Mesendoderm (in vitro differentiated cells): ENCODE measurements at regions not wholly inside any gene's neighbourhood (a gene's known extent, or its start where the extent isn't known, plus 50 kb on each side); places are given as distances from the start of the nearest gene placed in this dataset.

Experiments
- DNase-seq: peaks from one replicate; pipeline ENCODE4 v3.0.0; 2013
- H2AK5ac ChIP-seq: 2 replicates; pipeline ENCODE4 v1.6.1; 2013; ENCODE audit warnings: low read length, inconsistent platforms
- H2BK120ac ChIP-seq: 2 replicates; pipeline ENCODE4 v1.6.1; 2013; ENCODE audit warnings: low read depth, mild to moderate bottlenecking, low read length, moderate library complexity, mixed read lengths
- H2BK15ac ChIP-seq: replicated peaks from 2 replicates; pipeline ENCODE4 v1.6.1; 2013; ENCODE audit warnings: low read depth, mild to moderate bottlenecking, moderate library complexity
- H2BK5ac ChIP-seq: 2 replicates; pipeline ENCODE4 v1.6.1; 2013; ENCODE audit warnings: low read length, inconsistent platforms
- H3K18ac ChIP-seq: 2 replicates; pipeline ENCODE4 v1.6.1; 2013; ENCODE audit warnings: mild to moderate bottlenecking, low read length, mixed read lengths
- H3K23ac ChIP-seq: one replicate; pipeline ENCODE4 v1.6.1; 2013; ENCODE audit warnings: low read length
- H3K27ac ChIP-seq: 2 replicates; pipeline ENCODE4 v1.5.1; 2013; ENCODE audit warnings: low read depth, mild to moderate bottlenecking, inconsistent platforms, low read length, moderate library complexity
- H3K27me3 ChIP-seq: 2 replicates; pipeline ENCODE4 v1.6.1; 2013; ENCODE audit warnings: low read length, control low read depth, mild to moderate bottlenecking, inconsistent platforms; ENCODE audit not compliant: insufficient read depth, poor library complexity
- H3K36me3 ChIP-seq: 2 replicates; pipeline ENCODE4 v1.6.1; 2013; ENCODE audit warnings: low read length, inconsistent platforms; ENCODE audit not compliant: control insufficient read depth, insufficient read depth
- H3K4ac ChIP-seq: one replicate; pipeline ENCODE4 v1.6.1; 2013; ENCODE audit warnings: low read depth, mild to moderate bottlenecking, low read length, moderate library complexity
- H3K4me1 ChIP-seq: 2 replicates; pipeline ENCODE4 v1.6.1; 2013; ENCODE audit warnings: low read depth, low read length, inconsistent platforms; ENCODE audit not compliant: control insufficient read depth
- H3K4me2 ChIP-seq: 2 replicates; pipeline ENCODE4 v1.6.1; 2013; ENCODE audit warnings: low read length
- H3K4me3 ChIP-seq: 2 replicates; pipeline ENCODE4 v1.5.1; 2013; ENCODE audit warnings: mild to moderate bottlenecking, low read length
- H3K56ac ChIP-seq: one replicate; pipeline ENCODE4 v1.6.1; 2013; ENCODE audit warnings: low read length
- H3K79me1 ChIP-seq: 2 replicates; pipeline ENCODE4 v1.6.1; 2013; ENCODE audit warnings: low read length, inconsistent platforms
- H3K79me2 ChIP-seq: 2 replicates; pipeline ENCODE4 v1.6.1; 2013; ENCODE audit warnings: mild to moderate bottlenecking, low read length; ENCODE audit not compliant: control insufficient read depth, insufficient read depth
- H3K9ac ChIP-seq: 2 replicates; pipeline ENCODE4 v1.6.1; 2013; ENCODE audit warnings: low read length, inconsistent platforms
- H4K5ac ChIP-seq: one replicate; pipeline ENCODE4 v1.6.1; 2013; ENCODE audit warnings: low read length
- H4K8ac ChIP-seq: one replicate; pipeline ENCODE4 v1.6.1; 2013; ENCODE audit warnings: low read depth, mild to moderate bottlenecking, control low read depth, low read length, moderate library complexity
- WGBS: extraction: QIAGEN DNeasy Blood & Tissue Kit; methylation state at CpG from one replicate; pipeline ENCODE4 v1.1.7; 2013; ENCODE audit warnings: low lambda C conversion rate, missing lambda C conversion rate; ENCODE audit not compliant: insufficient coverage; ENCODE audit errors: extremely low coverage; 5-methylcytosine and 5-hydroxymethylcytosine counted together

DNA sequence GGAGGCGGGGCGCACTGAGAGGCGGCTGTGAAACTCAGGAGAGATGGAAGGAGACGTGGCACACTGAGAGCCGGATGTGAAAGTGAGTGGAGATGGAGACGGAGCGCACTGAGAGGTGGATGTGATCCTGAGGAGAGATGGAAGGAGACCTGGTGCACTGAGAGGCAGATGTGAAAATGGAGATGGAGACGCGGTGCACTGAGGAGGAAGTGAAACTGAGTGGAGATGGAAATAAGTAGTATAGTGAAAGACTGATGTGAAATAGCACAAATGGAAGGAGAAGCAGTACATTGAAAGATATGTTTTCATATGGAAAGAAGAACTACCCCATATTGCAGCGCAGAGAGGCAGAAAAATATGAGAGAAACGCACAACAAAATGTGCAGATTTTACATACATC, 281.6 kb upstream of the RGPD4 start:
- no peak overlapping the region for H4K5ac ChIP-seq
- no peak overlapping the region for H3K18ac ChIP-seq
- no peak overlapping the region for H2BK5ac ChIP-seq
- H2BK120ac ChIP-seq: no peak overlapping the region
- DNase-seq: no peak
- no peaks in the 10 kb centered on the region for H3K36me3 ChIP-seq
- H3K27me3 ChIP-seq: no peaks in the 10 kb centered on the region
- no peak overlapping the region for H2AK5ac ChIP-seq
- H3K27ac ChIP-seq: no peak overlapping the region
- H3K56ac ChIP-seq: no peak overlapping the region
- H3K23ac ChIP-seq: no peak overlapping the region
- H3K4me1 ChIP-seq: no peaks in the 10 kb centered on the region
- H3K4me2 ChIP-seq: no peak overlapping the region
- H3K79me2 ChIP-seq: no peaks in the 10 kb centered on the region
- H3K4ac ChIP-seq: no peak overlapping the region
- H2BK15ac ChIP-seq: no peak overlapping the region
- no peak overlapping the region for H3K9ac ChIP-seq
- no peak overlapping the region for H3K4me3 ChIP-seq
- H3K79me1 ChIP-seq: no peaks in the 10 kb centered on the region
- no peak overlapping the region for H4K8ac ChIP-seq
- WGBS: no CpG with 5 or more reads among the region's 11 CpGs

DNA sequence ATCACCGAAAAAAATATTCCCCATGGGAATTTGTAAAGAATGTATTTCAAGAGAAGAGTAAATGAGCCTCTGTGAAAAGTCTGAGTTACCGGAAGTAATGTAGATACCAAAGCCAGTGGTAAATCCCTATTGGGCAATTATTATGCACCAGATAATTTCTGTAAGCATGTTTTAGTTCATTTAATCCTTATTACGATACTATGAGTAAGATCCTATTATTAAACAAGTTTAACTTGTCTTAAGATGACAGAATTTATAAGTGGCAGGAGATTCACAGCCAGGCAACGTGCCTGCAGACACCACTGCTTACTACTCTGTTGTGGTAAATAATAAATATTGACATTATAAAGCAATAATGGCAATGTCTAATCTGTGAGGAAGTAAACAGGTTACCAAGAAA, 280.8 kb upstream of the RGPD4 start:
- Histone ChIP-seq H3K27me3 (no peaks in the 10 kb centered on the region), H3K4me3 (no peak overlapping the region), H3K18ac (no peak overlapping the region), H2BK5ac (no peak overlapping the region), H3K79me2 (no peaks in the 10 kb centered on the region), H3K23ac (no peak overlapping the region), H3K27ac (no peak overlapping the region), H2AK5ac (no peak overlapping the region), H3K4me2 (no peak overlapping the region), H4K8ac (no peak overlapping the region), H3K4me1 (no peaks in the 10 kb centered on the region), H3K9ac (no peak overlapping the region), H3K79me1 (no peaks in the 10 kb centered on the region), H2BK15ac (no peak overlapping the region), H3K56ac (no peak overlapping the region), H3K4ac (no peak overlapping the region), H3K36me3 (no peaks in the 10 kb centered on the region), H2BK120ac (no peak overlapping the region), H4K5ac (no peak overlapping the region)
- WGBS: no CpG with 5 or more reads among the region's 4 CpGs
- no peak for DNase-seq

DNA sequence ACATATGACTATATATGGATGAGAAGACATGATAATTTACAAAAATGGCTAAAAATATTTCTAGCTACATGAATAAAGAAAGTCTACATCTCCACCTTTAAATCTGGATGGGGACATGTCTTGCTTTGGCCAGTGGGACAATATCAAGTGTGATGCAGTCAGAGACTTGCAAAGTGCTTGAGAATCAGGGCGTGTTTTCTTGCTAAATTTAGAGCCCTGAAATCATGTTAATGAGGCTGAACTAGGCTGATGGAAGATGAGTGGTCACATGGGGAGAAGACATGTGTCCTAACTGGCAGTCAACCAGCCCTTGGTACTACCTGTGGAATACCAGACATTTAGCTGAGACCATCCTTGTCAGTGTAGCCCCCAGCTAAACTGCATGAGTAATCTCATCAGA, 278.5 kb upstream of the RGPD4 start:
- no CpG with 5 or more reads among the region's 1 CpG for WGBS
- Histone ChIP-seq H3K27ac (no peak overlapping the region), H3K27me3 (no peaks in the 10 kb centered on the region), H2BK5ac (no peak overlapping the region), H2BK120ac (no peak overlapping the region), H3K36me3 (no peaks in the 10 kb centered on the region), H3K23ac (no peak overlapping the region), H3K4me2 (no peak overlapping the region), H2AK5ac (no peak overlapping the region), H3K4me1 (no peaks in the 10 kb centered on the region), H2BK15ac (no peak overlapping the region), H3K56ac (no peak overlapping the region), H3K79me1 (no peaks in the 10 kb centered on the region), H3K4me3 (no peak overlapping the region), H4K5ac (no peak overlapping the region), H3K79me2 (no peaks in the 10 kb centered on the region), H3K9ac (no peak overlapping the region), H3K18ac (no peak overlapping the region), H3K4ac (no peak overlapping the region), H4K8ac (no peak overlapping the region)
- DNase-seq: no peak

DNA sequence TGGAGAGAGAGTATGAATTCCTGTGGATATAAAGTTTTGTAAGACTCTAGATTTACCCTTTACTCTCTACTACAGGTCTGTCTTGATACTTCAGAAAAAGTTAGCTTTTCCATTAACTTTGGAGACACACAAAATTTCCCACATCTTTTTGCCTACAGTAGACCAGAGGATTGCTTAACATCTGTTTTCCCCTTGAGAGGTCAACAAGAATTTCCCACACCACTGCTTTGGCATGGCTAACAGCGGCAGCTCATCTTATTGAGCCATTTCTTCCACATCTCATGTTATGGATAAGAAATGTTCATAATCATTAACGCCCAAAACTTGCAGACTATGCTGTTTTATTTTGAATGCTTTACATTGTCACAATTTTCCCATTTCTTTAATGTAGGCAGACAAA, 273.6 kb upstream of the RGPD4 start:
- Histone ChIP-seq H4K8ac (no peak overlapping the region), H3K18ac (no peak overlapping the region), H3K56ac (no peak overlapping the region), H3K79me2 (no peaks in the 10 kb centered on the region), H3K4ac (no peak overlapping the region), H3K27ac (no peak overlapping the region), H2BK120ac (no peak overlapping the region), H2BK5ac (no peak overlapping the region), H3K23ac (no peak overlapping the region), H3K79me1 (no peaks in the 10 kb centered on the region), H3K9ac (no peak overlapping the region), H4K5ac (no peak overlapping the region), H2AK5ac (no peak overlapping the region), H2BK15ac (no peak overlapping the region), H3K27me3 (no peaks in the 10 kb centered on the region), H3K4me3 (no peak overlapping the region), H3K36me3 (no peaks in the 10 kb centered on the region), H3K4me1 (no peaks in the 10 kb centered on the region), H3K4me2 (no peak overlapping the region)
- DNase-seq: no peak
- no CpG with 5 or more reads among the region's 2 CpGs for WGBS

DNA sequence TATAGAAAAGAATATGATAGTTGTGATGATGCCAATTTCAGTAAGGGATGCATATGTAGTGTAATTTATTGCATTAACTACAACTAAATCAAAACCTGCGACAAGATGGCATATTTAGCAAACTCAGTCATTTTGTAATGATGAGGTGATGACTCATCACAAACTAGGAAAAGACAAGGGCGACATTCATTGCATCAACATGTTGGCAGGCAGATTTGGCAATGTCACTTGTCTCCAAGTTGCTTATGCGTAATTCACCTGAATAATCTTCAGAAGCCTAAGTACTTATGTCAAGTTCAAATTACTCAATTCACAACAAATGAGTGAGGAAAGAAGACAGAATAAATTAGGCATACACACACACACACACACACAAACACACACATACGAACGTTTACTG, 273.2 kb upstream of the RGPD4 start:
- Histone ChIP-seq H3K79me2 (no peaks in the 10 kb centered on the region), H2BK15ac (no peak overlapping the region), H2AK5ac (no peak overlapping the region), H3K27me3 (no peaks in the 10 kb centered on the region), H3K4me2 (no peak overlapping the region), H3K9ac (no peak overlapping the region), H3K4ac (no peak overlapping the region), H3K56ac (no peak overlapping the region), H3K27ac (no peak overlapping the region), H3K79me1 (no peaks in the 10 kb centered on the region), H3K4me1 (no peaks in the 10 kb centered on the region), H2BK120ac (no peak overlapping the region), H4K8ac (no peak overlapping the region), H3K36me3 (no peaks in the 10 kb centered on the region), H3K23ac (no peak overlapping the region), H3K18ac (no peak overlapping the region), H4K5ac (no peak overlapping the region), H3K4me3 (no peak overlapping the region), H2BK5ac (no peak overlapping the region)
- no CpG with 5 or more reads among the region's 5 CpGs for WGBS
- DNase-seq: no peak

DNA sequence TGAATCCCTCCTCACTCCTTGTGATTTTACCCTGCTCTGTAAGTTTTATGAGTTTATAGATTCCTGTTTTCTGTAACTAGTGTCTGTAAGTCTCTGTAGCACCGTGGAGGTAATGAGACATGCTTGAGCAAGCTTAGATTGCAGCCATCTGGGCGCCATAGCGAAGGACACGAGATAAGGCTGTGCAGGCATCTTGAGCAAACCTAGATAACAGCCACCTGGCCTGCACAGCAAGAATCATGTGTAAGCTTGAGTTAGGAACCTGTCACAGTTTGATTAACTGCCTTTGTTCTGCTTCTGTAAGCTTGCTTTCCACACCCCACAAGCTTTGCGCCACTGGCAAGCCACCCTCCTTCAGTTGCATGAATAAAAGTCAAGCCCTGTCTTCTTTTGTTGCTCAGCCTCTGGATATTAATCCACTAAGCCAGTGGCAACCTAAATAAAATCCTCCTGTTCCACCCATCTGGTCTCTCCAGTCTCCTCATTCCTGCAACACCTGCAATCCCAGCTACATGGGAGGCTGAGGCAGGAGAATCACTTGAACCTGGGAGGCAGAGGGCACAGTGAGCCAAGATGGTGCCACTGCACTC, 270.6 kb upstream of the RGPD4 start:
- H3K79me2 ChIP-seq: no peaks in the 10 kb centered on the region
- H2BK5ac ChIP-seq: no peak overlapping the region
- H3K27me3 ChIP-seq: no peaks in the 10 kb centered on the region
- WGBS: no CpG with 5 or more reads among the region's 5 CpGs
- H3K9ac ChIP-seq: no peak overlapping the region
- H2BK120ac ChIP-seq: no peak overlapping the region
- H3K4ac ChIP-seq: no peak overlapping the region
- no peak overlapping the region for H3K4me3 ChIP-seq
- H3K27ac ChIP-seq: no peak overlapping the region
- H4K8ac ChIP-seq: no peak overlapping the region
- no peaks in the 10 kb centered on the region for H3K4me1 ChIP-seq
- H3K4me2 ChIP-seq: no peak overlapping the region
- H3K18ac ChIP-seq: no peak overlapping the region
- H3K36me3 ChIP-seq: no peaks in the 10 kb centered on the region
- no peak overlapping the region for H2BK15ac ChIP-seq
- H3K56ac ChIP-seq: no peak overlapping the region
- no peak overlapping the region for H4K5ac ChIP-seq
- H2AK5ac ChIP-seq: no peak overlapping the region
- no peak for DNase-seq
- H3K79me1 ChIP-seq: no peaks in the 10 kb centered on the region
- no peak overlapping the region for H3K23ac ChIP-seq
